Dedifferentiated amniotic fluid mesenchymal stem cell (primary cell): ENCODE measurements at regions not wholly inside any gene's neighbourhood (a gene's known extent, or its start where the extent isn't known, plus 50 kb on each side); places are given as distances from the start of the nearest gene placed in this dataset.
"Not testable (repeated sequence)": the region's sequence is repeated elsewhere in the genome, so short reads cannot be mapped to it uniquely, and the experiment has no call there.

Source experiments
- DNase-seq: peaks from one replicate; pipeline ENCODE4 v3.0.0-alpha.2; 2016; ENCODE audit errors: extremely low spot score

DNA sequence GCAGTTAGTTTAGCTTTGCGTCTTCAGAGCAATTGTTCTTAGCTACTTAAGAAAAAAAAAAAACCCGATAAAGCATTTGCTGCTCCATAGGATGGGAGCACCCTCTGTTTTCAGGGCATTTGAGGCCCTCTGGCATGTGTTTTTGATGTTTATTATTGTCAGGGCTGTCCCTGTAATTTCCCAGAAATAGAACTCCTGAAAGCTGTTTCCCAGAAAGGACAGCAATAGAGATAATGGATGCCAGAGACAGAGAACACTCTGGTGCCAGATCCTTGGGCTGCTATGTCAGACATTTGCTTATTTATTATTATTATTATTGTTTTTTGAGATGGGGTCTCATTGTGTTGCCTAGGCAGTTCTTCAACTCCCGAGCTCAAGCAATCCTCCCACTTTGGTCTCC, 201.3 kb downstream of the ALG10 start:
- DNase-seq: no peak

DNA sequence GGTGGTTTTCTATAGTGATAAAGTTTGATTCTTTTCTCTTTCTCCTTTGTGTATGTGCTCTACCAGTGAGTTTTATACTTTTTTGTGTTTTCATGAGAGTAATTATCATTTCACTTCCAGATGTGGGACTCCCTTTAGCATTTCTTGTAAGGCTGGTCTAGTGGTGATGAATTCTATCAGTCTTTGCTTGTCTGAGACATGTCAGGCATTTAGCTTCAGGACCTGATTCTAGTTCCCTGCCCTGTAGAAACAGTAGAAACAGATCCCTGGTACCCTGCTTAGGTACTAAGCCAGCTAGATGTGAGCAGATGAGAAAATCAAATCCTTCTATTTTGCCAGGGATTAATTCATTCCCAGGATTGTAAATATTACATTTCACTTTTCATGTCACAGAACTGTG, 203.7 kb downstream of the ALG10 start:
- not testable (repeated sequence) for DNase-seq

DNA sequence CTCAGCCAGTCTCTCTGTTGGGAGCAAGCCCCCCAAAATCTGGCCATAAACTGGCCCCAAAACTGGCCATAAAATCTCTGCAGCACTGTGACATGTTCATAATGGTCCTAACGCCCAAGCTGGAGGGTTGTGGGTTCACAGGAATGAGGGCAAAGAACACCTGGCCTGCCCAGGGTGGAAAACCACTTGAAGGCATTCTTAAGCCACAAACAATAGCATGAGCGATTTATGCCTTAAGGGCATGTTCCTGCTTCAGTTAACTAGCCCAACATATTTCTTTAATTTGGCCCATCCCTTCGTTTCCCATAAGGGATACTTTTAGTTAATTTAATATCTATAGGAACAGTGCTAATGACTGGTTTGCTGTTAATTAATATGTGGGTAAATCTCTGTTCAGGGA, 205.8 kb downstream of the ALG10 start:
- DNase-seq: not testable (repeated sequence)

DNA sequence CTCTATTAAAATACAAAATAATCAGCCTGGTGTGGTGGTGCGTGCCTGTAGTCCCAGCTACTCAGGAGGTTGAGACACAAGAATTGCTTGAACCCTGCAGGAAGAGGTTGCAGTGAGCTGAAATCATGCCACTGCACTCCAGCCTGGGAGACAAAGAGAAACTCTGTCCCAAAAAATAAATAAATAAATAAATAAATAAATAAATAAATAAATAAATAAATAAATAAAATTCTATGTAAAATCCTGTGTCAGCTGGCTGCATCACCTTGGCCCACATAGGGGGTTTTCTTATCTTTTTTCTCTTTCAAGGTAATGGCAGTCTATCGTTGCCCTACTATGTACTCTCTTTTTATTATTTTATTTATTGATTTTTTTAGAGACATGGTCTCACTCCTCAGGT, 206.7 kb downstream of the ALG10 start:
- DNase-seq: not testable (repeated sequence)

DNA sequence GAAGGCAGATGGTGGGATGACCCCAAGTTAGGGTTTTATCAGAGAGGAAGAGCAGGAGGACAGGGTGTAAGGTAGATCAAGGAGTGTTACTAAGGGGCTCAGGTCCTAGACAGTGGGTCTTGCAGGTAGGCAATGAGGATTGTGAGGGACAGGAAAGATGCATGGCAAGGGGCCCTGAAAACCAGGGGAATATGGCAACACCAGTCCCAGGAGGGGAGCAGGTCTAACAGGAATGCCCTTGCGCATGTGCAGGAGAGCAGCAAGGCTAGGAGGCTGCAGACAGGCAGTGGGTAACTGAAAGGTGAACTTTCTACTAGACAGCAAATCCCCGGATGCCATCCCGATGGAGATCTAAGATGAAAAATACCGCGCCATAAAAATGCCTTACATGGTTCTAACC, 211.3 kb downstream of the ALG10 start:
- no peak for DNase-seq

DNA sequence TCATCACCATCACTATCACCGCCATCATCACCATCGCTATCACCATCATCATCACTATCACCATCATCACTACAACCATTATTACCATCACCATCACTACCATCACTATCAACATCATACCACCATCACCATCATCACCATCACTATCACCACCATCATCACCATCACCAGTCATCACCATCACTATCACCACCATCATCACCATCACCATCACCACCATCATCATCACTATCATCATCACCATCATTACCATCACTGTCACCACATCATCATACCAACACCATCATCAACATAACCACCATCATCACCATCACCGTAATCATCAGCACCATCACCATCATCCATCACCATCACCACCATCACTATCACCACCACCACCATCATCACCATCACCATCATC, 213.8 kb downstream of the ALG10 start:
- DNase-seq: no peak

DNA sequence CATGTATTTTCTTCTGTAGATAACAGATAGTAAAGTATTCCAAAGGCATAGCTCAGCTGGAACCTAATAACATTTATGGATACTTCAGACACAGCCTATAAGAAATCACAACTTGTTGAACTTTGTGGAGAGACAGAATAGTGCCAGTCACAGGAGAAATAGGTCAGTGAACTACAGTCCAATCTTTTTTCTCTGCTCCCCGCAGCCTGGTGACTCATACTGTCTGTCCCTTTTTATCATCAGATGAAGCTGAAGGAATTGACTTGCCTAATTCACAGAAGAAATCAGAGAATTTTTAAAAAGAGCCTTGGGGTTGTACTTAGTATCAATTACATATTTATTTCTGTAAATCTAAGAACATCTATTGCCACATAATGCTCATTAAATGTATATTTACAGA, 222.3 kb downstream of the ALG10 start:
- no peak for DNase-seq

DNA sequence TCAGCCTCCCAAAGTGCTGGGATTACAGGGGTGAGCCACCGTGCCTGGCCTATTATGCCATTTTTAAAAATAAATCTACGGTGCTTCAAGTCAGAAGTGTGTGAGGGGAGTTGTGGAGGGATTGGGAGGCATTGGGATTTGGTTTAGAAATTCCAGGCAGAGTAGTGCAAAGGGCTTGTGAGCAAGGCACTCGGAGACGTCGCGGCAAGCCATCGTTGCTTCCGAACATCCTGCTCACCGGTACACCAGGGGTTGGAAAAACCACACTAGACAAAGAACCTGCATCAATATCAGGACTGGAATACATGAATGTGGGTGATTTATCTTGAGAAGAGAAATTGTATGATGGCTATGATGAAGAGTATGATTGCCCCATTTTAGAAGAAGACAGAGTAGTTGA, 227.0 kb downstream of the ALG10 start:
- DNase-seq: no peak

DNA sequence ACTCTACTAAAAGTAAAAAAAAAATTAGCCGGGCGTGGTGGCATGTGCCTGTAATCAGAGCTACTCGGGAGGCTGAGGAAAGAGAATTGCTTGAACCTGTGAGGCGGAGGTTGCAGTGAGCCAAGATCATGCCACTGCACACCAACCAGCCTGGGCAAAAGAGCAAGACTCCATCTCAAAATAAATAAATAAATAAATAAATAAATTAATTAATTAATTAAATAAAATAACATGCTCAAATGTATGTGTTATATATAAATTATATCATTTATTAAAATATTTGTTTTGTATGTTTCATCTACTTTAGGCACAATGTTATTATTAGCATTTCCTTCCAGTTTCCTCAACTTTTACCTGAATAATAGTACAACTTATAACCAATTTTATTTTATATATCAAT, 229.6 kb downstream of the ALG10 start:
- not testable (repeated sequence) for DNase-seq

DNA sequence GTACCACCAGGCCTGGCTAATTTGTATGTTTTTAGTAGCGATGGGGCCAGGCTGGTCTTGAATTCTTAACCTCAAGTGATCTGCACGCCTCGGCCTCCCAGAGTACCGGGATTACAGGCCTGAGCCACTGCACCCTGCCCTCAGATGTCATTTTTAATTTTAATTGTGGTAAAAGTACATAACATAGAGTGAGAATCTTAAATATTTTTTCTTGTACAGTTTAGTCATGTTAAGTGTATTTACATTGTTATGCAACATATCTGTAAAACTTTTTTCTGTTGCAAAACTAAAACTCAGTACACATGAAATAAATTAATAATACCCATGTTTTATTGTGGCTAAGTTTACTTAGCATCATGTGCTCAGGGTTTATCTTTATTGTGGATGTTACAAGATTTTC, 231.4 kb downstream of the ALG10 start:
- no peak for DNase-seq

DNA sequence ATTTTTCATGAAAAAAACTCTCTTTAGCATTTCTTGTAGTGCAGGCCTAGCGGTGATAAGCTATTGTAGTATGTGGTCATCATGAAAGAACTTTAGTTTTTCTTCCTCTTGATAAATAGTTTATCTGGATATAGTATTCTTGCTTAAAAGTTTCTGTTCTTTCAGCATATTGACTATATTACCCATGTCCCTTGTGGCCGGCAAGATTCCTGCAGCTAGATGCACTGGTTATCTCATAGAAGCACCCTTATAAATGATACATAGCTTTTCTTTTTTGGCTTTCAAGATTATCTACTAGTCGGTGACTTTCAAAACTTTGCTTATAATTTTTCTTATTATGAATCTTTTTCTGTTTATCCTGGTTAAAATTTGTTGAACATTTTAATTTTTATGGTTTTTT, 234.8 kb downstream of the ALG10 start:
- DNase-seq: no peak

DNA sequence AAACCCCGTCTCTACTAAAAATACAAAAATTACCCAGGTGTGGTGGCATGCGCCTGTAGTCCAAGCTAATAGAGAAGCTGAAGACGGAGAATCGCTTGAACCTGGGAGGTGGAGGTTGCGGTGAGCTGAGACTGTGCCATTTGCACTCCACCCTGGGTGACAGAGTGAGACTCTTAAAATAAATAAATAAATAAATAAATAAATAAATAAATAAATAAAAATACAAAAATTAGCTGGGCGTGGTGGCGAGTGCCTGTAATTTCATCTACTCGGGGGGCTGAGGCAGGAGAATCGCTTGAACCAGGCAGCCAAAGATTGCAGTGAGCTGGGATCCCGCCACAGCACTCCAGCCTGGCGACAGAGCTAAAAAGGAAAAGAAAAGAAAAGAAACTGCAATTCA, 239.8 kb downstream of the ALG10 start:
- DNase-seq: not testable (repeated sequence)

DNA sequence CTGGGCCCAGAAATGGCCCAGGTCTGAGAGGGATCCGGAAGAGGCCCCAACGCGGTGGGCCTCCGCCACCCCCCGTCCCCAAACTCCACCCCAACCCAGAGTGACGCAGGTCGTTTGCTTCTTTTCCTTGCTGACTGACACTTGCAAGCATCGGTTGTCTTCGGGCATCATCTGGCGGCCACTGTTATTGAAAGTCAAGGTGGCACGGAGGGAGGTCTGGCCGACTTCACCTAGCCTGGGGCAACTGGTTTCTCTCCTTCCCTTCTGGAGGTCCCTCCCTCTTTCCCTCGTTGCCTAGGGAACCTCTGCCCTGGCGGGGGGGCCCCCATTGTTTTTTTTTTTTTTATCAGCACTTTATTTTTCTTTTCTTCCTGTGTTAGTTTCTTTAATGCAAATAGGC, 241.8 kb downstream of the ALG10 start:
- no peak for DNase-seq

DNA sequence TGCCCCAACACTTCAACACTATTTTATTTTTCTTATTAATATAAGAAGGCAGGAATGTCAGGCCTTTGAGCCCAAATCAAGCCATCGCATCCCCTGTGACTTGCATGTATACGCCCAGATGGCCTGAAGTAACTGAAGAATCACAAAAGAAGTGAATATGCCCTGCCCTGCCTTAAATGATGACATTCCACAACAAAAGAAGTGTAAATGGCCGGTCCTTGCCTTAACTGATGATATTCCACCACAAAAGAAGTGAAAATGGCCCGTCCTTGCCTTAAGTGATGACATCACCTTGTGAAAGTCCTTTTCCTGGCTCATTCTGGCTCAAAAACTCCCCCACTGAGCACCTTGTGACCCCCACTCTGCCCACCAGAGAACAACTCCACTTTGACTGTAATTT, 251.4 kb downstream of the ALG10 start:
- DNase-seq: not testable (repeated sequence)

DNA sequence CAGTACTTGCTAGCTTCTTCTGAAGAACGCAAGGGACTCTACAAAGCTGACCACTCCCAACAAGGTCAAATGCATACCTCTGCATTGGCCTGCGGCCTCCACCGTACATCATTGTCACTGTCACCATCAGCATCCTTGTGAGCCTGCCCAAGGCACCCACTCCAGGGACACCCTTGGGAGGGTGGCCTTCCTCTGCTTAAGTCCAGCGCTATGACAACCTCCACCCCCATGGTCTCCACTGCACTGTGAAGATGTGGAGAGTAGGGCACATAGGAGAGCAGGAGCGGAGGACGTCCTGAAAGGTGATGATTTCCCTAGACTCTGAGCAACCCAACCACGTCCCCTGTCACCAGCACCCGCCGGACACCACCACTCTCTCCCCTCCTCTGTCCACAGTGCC, 252.8 kb downstream of the ALG10 start:
- DNase-seq: no peak

DNA sequence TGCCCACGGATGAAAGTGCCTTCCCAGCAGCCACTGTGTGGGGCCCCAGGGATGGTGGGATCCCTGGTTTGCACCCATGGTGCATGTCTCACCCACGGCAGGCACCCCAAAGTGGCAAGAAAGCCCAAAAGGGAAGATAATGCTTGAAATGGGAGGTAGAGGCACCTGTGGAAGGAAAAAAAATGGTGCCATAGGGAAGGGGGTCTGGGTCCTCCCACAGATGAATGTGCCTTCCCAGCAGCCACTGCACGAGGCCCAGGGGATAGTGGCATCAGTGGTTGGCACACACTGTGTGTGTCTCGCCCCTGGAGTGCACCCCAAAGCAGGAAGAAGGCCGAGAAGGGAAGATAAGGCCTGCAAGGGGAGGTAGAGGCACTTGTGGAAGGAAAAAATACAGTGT, 264.2 kb downstream of the ALG10 start:
- DNase-seq: no peak

DNA sequence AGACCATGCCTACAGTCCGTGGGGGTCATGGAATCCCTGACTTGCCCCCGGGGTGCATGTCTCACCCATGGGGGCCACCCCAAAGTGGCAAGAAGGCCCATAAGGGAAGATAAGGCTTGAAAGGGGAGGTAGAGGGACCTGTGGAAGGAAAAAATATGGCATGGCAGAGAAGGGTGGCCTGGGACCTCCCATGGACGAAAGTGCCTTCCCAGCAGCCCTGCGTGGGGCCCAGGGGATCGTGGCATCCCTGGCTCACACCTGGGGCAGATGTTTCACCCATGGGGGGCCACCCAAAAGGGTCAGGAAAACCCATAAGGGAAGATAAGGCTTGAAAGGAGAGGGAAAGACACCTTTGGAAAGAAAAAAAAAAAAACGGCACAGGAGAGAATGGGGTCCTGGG, 264.6 kb downstream of the ALG10 start:
- no peak for DNase-seq

DNA sequence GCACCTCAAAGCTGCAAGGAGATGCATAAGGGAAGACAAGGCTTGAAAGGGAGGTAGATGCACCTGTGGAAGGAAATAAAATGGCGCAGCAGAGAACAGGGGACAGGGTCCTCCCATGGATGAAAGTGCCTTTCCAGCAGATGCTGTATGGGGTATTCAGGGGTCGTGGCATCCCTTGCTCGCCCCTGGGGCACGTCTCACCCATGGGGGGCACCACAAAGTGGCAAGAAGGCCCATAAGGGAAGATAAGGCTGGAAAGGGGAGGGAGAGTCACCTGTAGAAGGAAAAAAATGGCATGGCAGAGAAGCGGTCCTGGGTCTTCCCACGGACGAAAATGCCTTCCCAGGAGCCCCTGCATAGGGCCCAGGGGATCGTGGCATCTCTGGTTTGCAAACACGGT, 265.1 kb downstream of the ALG10 start:
- no peak for DNase-seq

DNA sequence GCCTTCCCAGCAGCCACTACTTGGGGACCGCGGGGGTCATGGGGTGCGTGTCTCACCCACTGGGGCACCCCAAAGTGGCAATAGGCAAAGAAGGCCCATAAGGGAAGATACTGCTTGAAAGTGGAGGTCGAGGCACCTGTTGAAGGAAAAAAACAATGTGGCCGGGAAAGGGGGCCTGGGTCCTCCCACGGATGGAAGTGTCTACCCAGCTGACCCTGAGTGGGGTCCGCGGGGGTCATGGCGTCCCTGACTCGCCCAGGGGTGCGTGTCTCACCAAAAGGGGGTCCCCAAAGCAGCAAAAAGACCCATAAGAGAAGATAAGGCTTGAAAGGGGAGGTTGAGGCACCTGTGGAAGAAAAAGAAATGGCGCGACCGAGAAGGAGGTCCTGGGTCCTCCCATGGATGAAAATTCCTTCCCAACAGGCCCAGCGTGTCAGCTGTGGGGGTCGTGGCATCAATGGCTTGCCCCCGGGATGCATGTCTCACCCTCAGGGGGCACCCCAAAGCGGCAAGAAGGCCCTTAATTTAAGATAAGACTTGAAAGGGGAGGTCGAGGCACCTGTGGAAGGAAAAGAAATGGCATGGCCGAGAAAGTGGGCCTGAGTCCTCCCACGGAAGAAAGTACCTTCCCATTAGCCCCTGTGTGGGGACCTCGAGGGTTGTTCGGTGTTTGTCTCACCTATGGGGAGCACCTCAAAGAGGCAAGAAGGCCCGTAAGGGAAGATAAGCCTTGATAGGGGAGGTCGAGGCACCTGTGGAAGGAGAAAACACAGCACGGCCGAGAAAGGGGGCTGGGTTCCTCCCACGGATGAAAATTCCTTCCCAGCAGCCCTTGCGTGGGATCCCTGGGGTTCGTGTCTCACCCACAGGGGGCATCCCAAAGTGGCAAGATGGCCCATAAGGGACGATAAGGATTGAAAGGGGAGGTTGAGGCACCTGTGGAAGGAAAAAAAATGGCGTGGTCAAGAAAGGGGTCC, 266.0 kb downstream of the ALG10 start:
- no peak for DNase-seq

DNA sequence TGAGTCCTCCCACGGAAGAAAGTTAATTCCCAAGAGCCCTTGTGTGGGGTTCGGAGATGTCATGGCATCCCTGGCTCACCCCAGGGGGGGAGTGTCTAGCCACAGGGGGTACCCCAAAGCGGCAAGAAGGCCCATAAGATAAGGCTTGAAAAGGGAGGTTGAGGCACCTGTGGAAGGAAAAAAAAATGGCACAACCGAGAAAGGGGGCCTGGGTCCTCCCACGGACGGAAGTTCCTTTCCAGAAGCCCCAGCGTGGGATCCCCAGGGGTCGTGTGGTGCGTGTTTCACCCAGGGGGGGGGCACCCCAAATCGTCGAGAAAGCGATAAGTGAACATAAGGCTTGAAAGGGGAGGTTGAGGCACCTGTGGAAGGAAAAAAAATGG, 266.7 kb downstream of the ALG10 start:
- DNase-seq: no peak

DNA sequence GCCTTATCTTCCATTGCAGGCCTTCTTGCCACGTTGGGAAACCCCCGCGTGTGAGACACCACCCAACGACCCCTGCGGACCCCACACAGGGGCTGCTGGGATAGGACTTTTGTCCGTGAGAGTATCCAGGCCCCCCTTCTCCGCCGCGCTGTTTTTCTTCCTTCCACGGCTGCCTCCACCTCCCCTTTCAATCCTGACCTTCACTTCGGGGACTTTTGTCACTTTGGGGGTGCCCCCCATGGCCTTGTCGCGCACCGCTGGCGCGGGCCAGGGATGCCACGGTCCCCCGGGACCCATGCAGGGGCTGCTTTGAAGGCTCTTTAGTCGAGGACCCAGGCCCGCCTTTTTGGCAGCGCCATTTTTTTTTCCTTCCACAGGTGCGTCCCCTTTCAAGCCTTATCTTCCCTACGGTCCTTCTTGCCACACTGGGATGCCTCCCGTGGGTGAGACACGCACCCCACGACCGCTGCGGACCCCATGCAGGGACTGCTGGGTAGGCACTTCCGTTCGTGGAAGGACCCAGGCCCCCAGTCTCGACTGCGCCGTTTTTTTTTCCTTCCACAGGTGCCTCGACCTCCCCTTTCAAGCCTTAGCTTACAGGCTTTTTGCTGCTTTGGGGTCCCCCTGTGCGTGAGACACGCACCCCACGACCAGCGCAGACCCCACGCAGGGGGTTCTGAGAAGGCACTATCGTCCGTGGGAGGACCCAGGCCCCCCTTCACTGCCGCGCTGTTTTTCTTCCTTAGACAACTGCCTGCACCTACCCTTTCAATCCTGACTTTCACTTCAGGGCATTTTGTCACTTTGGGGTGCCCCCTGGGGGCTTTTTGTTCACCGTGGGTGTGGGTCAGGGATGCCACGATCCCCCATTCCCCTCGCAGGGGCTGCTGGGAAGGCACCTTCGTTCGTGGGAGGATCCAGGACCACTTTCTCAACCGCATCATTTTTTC, 267.4 kb downstream of the ALG10 start:
- DNase-seq: no peak

DNA sequence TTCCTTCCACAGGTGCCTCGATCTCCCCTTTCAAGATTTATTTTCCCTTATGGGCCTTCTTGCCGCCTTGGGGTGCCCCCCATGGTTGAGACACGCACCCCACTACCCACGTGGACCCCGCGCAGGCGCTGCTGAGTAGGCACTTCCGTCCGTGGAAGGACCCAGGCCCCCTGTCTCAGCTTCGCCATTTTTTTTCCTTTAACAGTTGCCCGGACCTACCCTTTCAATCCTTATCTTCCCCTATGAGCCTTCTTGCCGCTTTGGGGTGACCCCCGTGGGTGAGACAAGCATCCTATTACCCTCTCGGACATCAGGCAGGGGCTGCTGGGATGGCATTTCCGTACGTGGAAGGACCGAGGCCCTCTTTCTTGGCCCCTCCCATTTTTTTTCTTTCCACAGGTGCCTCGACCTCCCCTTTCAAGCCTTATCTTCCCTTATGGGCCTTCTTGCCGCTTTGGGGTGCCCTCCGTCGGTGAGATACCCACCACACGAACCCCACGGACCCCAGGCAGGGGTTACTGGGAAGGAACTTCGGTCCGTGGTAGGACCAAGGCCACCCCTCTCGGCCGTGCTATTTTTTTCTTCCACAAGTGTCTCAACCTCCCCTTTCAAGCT, 268.2 kb downstream of the ALG10 start:
- no peak for DNase-seq
